HFFc6 (cell line): ENCODE measurements at regions not wholly inside any gene's neighbourhood (a gene's known extent, or its start where the extent isn't known, plus 50 kb on each side); places are given as distances from the start of the nearest gene placed in this dataset.
"Not testable (repeated sequence)": the region's sequence is repeated elsewhere in the genome, so short reads cannot be mapped to it uniquely, and the experiment has no call there.

ENCODE experiments used
- DNase-seq: peaks from one replicate; pipeline ENCODE4 v3.0.0-alpha.2; 2018
- H3K27ac Mint-ChIP-seq: 2 replicates; pipeline ENCODE4 v1.8.0; 2020; ENCODE audit warnings: mild to moderate bottlenecking, mixed read lengths
- H3K27me3 Mint-ChIP-seq: 2 replicates; pipeline ENCODE4 v1.8.0; 2021; ENCODE audit warnings: mild to moderate bottlenecking, moderate library complexity, mixed read lengths; ENCODE audit not compliant: insufficient read depth
- H3K36me3 Mint-ChIP-seq: 2 replicates; pipeline ENCODE4 v1.8.0; 2021; ENCODE audit warnings: low read depth, mixed read lengths
- H3K4me1 Mint-ChIP-seq: 2 replicates; pipeline ENCODE4 v1.8.0; 2020; ENCODE audit warnings: low read depth, mixed read lengths
- H3K4me3 Mint-ChIP-seq: 2 replicates; pipeline ENCODE4 v1.8.0; 2020; ENCODE audit warnings: mild to moderate bottlenecking, moderate library complexity, mixed read lengths
- H3K9me3 Mint-ChIP-seq: 2 replicates; pipeline ENCODE4 v1.8.0; 2020; ENCODE audit warnings: mild to moderate bottlenecking, mixed read lengths
- CTCF ChIP-seq: fragments of 200-600 bp; sonication (generic); IDR thresholded peaks from 2 replicates; pipeline ENCODE4 v1.5.0; 2021; ENCODE audit warnings: antibody characterized with exemption, mild to moderate bottlenecking

- Mint-ChIP-seq H3K9me3 (peaks cover 6% of the 10 kb centered on the region), H3K27me3 (peaks cover 5% of the 10 kb centered on the region; the same call in 1 of the 2 replicates), H3K27ac (no peak overlapping the region), H3K36me3 (peaks cover 3% of the 10 kb centered on the region; the same call in 1 of the 2 replicates), H3K4me1 (no peaks in the 10 kb centered on the region), H3K4me3 (no peak overlapping the region)
- no peak for DNase-seq
- no peak for TF ChIP-seq CTCF
These were observed 80.0 kb downstream of the VCAM1 start for GRCh38 chr1:100799548-100799947.

GRCh38 chr1:100799954-100800612, 80.5 kb downstream of the VCAM1 start:
- Mint-ChIP-seq H3K4me3 (no peak overlapping the region), H3K36me3 (peaks cover 3% of the 10 kb centered on the region; the same call in 1 of the 2 replicates), H3K9me3 (peaks cover 6% of the 10 kb centered on the region), H3K4me1 (no peaks in the 10 kb centered on the region), H3K27me3 (peaks cover 5% of the 10 kb centered on the region; the same call in 1 of the 2 replicates), H3K27ac (no peak overlapping the region)
- DNase-seq, result no peak
- no peak for TF ChIP-seq CTCF

- H3K4me3 Mint-ChIP-seq, H3K4me1 Mint-ChIP-seq, H3K27me3 Mint-ChIP-seq, H3K9me3 Mint-ChIP-seq, DNase-seq, H3K36me3 Mint-ChIP-seq, H3K27ac Mint-ChIP-seq: not testable (repeated sequence)
These were observed 81.7 kb downstream of the VCAM1 start for GRCh38 chr1:100801256-100801655.

GRCh38 chr1:100803280-100803679, 83.7 kb downstream of the VCAM1 start:
- not testable (repeated sequence) for H3K9me3 Mint-ChIP-seq, H3K4me1 Mint-ChIP-seq, H3K27me3 Mint-ChIP-seq, H3K27ac Mint-ChIP-seq, DNase-seq, H3K36me3 Mint-ChIP-seq, H3K4me3 Mint-ChIP-seq

GRCh38 chr1:100806601-100807000, 87.1 kb downstream of the VCAM1 start:
- DNase-seq, result no peak
- Mint-ChIP-seq H3K4me1 (no peaks in the 10 kb centered on the region), H3K27me3 (peaks cover 7% of the 10 kb centered on the region; the same call in 1 of the 2 replicates), H3K9me3 (no peaks in the 10 kb centered on the region), H3K27ac (no peak overlapping the region), H3K4me3 (no peak overlapping the region), H3K36me3 (no peaks in the 10 kb centered on the region)
- TF ChIP-seq CTCF, result no peak

GRCh38 chr1:100810360-100810759, 84.3 kb downstream of the EXTL2 start:
- TF ChIP-seq CTCF, result no peak
- Mint-ChIP-seq H3K4me3 (no peak overlapping the region), H3K27me3 (peaks cover 7% of the 10 kb centered on the region), H3K4me1 (no peaks in the 10 kb centered on the region), H3K36me3 (no peaks in the 10 kb centered on the region), H3K27ac (no peak overlapping the region), H3K9me3 (no peaks in the 10 kb centered on the region)
- no peak for DNase-seq
